ENCODE measurements at regions not wholly inside any gene's neighbourhood (a gene's known extent, or its start where the extent isn't known, plus 50 kb on each side); places are given as distances from the start of the nearest gene placed in this dataset.

DNA sequence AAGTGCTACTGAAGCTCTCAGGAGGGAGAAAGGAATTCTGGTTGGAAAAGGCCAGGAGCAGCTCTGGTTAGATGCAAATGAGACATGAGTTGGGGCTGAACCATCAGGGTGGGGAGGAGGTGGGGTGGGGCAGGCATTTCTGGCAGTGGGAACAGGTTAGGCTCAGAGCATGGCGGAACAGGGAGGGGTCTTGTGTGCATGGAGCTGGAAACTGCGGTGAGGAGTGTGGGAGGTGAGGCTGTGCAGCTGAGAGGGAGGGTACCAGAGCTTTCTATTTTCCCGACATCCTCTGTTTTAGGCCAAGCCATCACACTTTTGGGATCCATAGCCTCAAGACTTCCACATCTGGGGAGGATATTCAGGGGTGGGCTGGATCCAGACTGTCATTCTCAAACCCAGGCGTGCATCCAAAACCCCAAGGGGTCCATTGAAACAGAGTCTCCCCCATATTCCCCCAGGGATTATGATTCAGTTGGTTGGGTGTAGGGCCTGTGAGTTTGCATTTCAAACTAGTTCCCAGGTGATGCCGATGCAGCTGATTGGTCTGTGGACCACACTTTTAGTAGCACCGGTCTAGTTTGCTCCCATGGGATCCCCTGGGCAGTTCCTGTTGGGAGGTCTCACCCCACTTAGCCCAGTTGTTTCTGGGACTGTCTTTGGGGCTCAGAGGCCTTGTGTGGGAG is 100.9 kb upstream of the TLE3 start:
- TF ChIP-seq, protein P1, sequence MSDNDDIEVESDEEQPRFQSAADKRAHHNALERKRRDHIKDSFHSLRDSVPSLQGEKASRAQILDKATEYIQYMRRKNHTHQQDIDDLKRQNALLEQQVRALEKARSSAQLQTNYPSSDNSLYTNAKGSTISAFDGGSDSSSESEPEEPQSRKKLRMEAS (CRISPR knock-in tag; IDR thresholded peaks at IDR 0.05) = no peak
- no peak for TF ChIP-seq TCF3 (CRISPR knock-in tag; IDR thresholded peaks at IDR 0.05)
- TF ChIP-seq ZNF583 (CRISPR knock-in tag; IDR thresholded peaks at IDR 0.05) = no peak
- TF ChIP-seq, protein P2, sequence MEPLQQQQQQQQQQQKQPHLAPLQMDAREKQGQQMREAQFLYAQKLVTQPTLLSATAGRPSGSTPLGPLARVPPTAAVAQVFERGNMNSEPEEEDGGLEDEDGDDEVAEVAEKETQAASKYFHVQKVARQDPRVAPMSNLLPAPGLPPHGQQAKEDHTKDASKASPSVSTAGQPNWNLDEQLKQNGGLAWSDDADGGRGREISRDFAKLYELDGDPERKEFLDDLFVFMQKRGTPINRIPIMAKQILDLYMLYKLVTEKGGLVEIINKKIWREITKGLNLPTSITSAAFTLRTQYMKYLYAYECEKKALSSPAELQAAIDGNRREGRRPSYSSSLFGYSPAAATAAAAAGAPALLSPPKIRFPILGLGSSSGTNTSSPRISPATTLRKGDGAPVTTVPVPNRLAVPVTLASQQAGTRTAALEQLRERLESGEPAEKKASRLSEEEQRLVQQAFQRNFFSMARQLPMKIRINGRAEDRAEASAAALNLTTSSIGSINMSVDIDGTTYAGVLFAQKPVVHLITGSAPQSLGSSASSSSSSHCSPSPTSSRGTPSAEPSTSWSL (CRISPR knock-in tag; IDR thresholded peaks at IDR 0.05; ENCODE audit: borderline replicate concordance) = no peak
- no peak for TF ChIP-seq FOXK1 (CRISPR knock-in tag; IDR thresholded peaks at IDR 0.05; ENCODE audit: borderline replicate concordance)
- TF ChIP-seq, protein P3, sequence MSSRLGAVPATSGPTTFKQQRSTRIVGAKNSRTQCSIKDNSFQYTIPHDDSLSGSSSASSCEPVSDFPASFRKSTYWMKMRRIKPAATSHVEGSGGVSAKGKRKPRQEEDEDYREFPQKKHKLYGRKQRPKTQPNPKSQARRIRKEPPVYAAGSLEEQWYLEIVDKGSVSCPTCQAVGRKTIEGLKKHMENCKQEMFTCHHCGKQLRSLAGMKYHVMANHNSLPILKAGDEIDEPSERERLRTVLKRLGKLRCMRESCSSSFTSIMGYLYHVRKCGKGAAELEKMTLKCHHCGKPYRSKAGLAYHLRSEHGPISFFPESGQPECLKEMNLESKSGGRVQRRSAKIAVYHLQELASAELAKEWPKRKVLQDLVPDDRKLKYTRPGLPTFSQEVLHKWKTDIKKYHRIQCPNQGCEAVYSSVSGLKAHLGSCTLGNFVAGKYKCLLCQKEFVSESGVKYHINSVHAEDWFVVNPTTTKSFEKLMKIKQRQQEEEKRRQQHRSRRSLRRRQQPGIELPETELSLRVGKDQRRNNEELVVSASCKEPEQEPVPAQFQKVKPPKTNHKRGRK (tag; IDR thresholded peaks at IDR 0.05) = no peak
- TF ChIP-seq, protein P4, sequence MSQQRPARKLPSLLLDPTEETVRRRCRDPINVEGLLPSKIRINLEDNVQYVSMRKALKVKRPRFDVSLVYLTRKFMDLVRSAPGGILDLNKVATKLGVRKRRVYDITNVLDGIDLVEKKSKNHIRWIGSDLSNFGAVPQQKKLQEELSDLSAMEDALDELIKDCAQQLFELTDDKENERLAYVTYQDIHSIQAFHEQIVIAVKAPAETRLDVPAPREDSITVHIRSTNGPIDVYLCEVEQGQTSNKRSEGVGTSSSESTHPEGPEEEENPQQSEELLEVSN (IDR thresholded peaks at IDR 0.05; ENCODE audit: borderline replicate concordance in 1 of 2, extremely low read depth in 1 of 2, insufficient read depth in 1 of 2, insufficient read length in 1 of 2, low read depth in 1 of 2, low read length in 1 of 2, poor library complexity in 1 of 2, severe bottlenecking in 1 of 2) = no peak
- no peak for TF ChIP-seq NFYB (IDR thresholded peaks at IDR 0.05; ENCODE audit: extremely low read depth, insufficient read length)
- Histone ChIP-seq H3K4me1 (replicated peaks in 1 of 2; ENCODE audit: control insufficient read depth in 2 of 2, insufficient read depth in 2 of 2, low read length in 2 of 2) (peaks cover 6 to 14% of the 10 kb centered on the region in 2 experiments), H3K9me3 (replicated peaks; ENCODE audit: control insufficient read depth, insufficient read depth, low read depth, low read length) (no peaks in the 10 kb centered on the region), H2AFZ (ENCODE audit: low read depth, low read length) (no peak overlapping the region), H3K79me2 (ENCODE audit: control insufficient read depth, insufficient read depth, low read length) (no peaks in the 10 kb centered on the region), H4K20me1 (replicated peaks; ENCODE audit: control insufficient read depth, insufficient read depth, low read length) (peaks cover 9% of the 10 kb centered on the region; the same call in 1 of the 2 replicates), H3K27me3 (ENCODE audit: control insufficient read depth in 2 of 2, insufficient read depth in 2 of 2, low read length in 2 of 2) (peaks cover 32 to 72% of the 10 kb centered on the region in 2 experiments), H3K9me1 (ENCODE audit: control insufficient read depth, insufficient read depth, low read length) (no peaks in the 10 kb centered on the region), H3K27ac (ENCODE audit: extremely low read depth, low read depth, low read length) (no peak overlapping the region), H3K4me2 (ENCODE audit: insufficient read depth, low read length) (no peak overlapping the region), H3K36me3 (ENCODE audit: control insufficient read depth, insufficient read depth, low read length) (no peaks in the 10 kb centered on the region), H3K4me3 (no peak overlapping the region), H3K9ac (ENCODE audit: insufficient read depth in 1 of 2, low read depth in 2 of 2, low read length in 2 of 2) (no peak overlapping the region)
- FAIRE-seq = no peak
- WGBS (ENCODE audit: insufficient coverage, low coverage, missing lambda C conversion rate) = 21% methylated on average over 4 of the region's 6 CpGs
- in situ Hi-C loops (cut with MboI) = no loop called here
- ChIA-PET CTCF (ENCODE audit: low intra/inter-chr PET ratio) (no interaction called here), POLR2A (interaction anchor here (0.6 to 0.7 kb wide), 3 partner anchors 14 to 1082 kb away, joined by 3 read pairs; no protein-coding TSS in a partner anchor)
- no peak for ATAC-seq
- intact Hi-C loops (cut with micrococcal nuclease) = no loop called here
- BruUV-seq (replicated peaks) = no TSS peak
- DNase-seq (ENCODE audit: extremely low read depth in 1 of 4, low spot score in 3 of 4) = no peak
